ENCODE measurements at regions not wholly inside any gene's neighbourhood (a gene's known extent, or its start where the extent isn't known, plus 50 kb on each side); places are given as distances from the start of the nearest gene placed in this dataset.

DNA sequence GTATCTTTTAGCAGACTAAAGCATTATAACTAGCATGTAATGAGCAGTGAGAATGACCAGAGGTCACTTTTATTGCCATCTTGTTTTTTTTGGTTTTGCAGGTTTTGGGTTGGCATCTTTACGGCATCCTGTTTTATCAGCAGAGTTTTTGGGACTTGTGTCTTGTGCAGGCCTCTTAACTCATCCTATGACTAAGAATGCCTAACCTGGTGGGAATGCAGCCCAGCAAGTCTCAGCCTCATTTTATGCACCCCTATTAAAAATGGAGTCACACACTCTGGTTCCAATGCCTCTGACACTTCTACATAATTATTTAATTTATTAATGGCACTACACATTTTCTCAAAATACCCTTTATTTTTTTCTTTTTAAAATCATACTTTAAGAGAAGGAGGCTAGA, 726.5 kb upstream of the RIOK2 start:
- TF ChIP-seq ARNTL (CRISPR knock-in tag; IDR thresholded peaks at IDR 0.05; ENCODE audit: borderline replicate concordance, low read depth) (no peak), RARB (CRISPR knock-in tag; IDR thresholded peaks at IDR 0.05) (no peak), ZNF70 (CRISPR knock-in tag; IDR thresholded peaks at IDR 0.05) (no peak), ISL1 (CRISPR knock-in tag; IDR thresholded peaks at IDR 0.05) (no peak), CSDC2 (CRISPR knock-in tag; IDR thresholded peaks at IDR 0.05) (no peak), TOX (CRISPR knock-in tag; IDR thresholded peaks at IDR 0.05; ENCODE audit: borderline replicate concordance) (no peak), PPARA (CRISPR knock-in tag; IDR thresholded peaks at IDR 0.05; ENCODE audit: borderline replicate concordance) (no peak)
- TF ChIP-seq, protein P1, sequence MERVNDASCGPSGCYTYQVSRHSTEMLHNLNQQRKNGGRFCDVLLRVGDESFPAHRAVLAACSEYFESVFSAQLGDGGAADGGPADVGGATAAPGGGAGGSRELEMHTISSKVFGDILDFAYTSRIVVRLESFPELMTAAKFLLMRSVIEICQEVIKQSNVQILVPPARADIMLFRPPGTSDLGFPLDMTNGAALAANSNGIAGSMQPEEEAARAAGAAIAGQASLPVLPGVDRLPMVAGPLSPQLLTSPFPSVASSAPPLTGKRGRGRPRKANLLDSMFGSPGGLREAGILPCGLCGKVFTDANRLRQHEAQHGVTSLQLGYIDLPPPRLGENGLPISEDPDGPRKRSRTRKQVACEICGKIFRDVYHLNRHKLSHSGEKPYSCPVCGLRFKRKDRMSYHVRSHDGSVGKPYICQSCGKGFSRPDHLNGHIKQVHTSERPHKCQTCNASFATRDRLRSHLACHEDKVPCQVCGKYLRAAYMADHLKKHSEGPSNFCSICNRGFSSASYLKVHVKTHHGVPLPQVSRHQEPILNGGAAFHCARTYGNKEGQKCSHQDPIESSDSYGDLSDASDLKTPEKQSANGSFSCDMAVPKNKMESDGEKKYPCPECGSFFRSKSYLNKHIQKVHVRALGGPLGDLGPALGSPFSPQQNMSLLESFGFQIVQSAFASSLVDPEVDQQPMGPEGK (CRISPR knock-in tag; IDR thresholded peaks at IDR 0.05; ENCODE audit: borderline replicate concordance) = no peak
- TF ChIP-seq, protein P2, sequence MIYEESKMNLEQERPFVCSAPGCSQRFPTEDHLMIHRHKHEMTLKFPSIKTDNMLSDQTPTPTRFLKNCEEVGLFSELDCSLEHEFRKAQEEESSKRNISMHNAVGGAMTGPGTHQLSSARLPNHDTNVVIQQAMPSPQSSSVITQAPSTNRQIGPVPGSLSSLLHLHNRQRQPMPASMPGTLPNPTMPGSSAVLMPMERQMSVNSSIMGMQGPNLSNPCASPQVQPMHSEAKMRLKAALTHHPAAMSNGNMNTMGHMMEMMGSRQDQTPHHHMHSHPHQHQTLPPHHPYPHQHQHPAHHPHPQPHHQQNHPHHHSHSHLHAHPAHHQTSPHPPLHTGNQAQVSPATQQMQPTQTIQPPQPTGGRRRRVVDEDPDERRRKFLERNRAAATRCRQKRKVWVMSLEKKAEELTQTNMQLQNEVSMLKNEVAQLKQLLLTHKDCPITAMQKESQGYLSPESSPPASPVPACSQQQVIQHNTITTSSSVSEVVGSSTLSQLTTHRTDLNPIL (CRISPR knock-in tag; IDR thresholded peaks at IDR 0.05; ENCODE audit: low read depth) = no peak
